ENCODE measurements at regions not wholly inside any gene's neighbourhood (a gene's known extent, or its start where the extent isn't known, plus 50 kb on each side); places are given as distances from the start of the nearest gene placed in this dataset.
A peak's percentile ranks its signal among the peaks of the same experiment; 100 is the strongest.
"Not testable (repeated sequence)": the region's sequence is repeated elsewhere in the genome, so short reads cannot be mapped to it uniquely, and the experiment has no call there.

DNA sequence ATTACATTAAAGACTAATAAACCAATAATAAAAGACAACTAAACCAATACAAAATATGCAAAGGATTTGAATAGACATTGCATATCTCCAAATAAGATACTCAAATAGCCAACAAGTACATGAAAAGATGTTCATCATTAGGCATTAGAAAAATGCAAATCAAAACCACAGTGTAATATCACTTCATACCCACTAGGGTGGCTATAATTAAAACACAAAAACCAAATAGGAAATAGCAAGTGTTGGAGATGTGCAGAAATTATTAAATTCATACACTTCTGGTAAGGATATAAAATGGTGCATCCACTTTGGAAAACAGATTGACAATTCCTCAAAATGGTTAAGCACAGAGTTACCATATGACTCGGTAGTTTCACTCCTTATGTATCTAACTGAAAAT, 860.8 kb upstream of the DIAPH2 start:
- no peak for DNase-seq

- DNase-seq = no peak
Measured at GRCh38 chrX:95835223-95835622, 849.4 kb upstream of the DIAPH2 start.

DNA sequence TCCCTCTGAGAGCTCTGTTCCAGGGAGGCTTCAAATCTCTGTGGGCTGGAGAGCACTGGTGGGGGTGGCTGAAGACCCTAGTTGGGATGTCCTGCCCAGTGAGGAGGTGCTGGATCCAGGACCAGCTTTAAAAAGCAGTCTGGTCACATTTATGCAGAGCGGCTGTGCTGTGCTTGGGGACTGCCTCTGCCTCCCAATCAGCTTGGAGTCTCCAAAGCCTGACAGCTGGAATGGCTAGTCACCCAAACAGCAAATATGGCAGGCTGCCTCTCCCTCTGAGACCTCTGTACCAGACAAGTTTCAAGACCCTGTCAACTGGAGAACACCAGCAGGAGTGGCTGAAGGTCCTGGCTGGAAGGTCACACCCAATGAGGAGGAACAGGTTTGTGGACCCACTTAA, 848.1 kb upstream of the DIAPH2 start:
- DNase-seq = no peak

GRCh38 chrX:95841863-95842262, 842.8 kb upstream of the DIAPH2 start:
- no peak for DNase-seq

- no peak for DNase-seq
Measured at GRCh38 chrX:95860127-95860526, 824.5 kb upstream of the DIAPH2 start.

DNA sequence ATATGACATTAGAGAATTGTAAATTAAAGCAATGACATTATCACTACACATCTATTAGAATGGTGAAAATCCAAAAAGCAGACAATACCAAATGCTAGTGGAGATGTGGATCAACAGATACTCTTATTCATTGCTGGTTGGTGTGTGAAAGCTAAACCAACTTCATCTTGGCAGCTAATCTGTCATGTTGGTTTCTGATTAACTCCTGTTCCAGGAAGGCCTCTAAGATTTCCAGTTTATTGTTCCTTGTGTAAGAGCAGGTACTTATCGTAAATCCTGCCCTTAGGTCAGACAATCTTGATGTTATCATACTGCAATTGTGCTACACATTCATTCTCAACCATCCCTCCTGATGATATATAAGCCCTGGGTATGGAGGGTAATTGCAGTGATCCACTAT, 809.0 kb upstream of the DIAPH2 start:
- DNase-seq = no peak

DNA sequence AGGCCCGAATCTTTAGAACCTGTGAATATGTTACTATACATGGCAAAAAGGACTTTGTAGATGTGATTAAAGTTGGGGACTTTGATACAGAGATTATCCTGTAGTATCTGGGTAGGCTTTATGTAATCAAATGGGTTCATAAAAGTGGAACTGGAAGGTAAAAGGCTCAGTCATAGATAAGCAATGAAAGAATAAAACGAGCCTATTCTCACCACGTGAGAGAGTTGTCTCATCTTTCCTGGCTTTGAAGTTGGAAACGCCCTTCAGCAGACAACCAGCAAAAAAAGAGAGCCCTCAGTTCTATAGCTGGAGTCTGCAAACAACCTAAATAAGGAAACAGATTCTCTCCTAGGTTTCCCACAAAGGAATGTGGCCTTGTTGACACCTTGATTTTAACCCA, 805.8 kb upstream of the DIAPH2 start:
- DNase-seq = no peak

DNA sequence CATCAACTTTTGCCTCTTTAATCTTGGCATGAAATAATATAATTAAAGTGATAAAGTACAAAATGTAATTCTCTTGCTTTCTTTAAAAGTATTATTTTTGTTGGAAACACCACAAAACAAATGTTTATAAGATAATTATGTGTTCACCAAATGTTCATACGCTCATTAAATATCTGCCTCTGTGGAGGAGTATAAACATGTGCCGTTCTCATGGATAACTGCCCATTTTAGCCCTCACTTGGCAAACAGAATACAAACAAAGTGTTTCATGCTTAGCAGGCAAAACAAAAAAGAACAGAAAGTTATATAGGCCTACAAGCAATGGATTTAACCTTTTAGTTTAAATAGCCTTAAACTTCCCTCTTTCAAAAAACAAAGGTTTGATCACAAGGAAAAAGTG, 800.5 kb upstream of the DIAPH2 start:
- DNase-seq = no peak

DNA sequence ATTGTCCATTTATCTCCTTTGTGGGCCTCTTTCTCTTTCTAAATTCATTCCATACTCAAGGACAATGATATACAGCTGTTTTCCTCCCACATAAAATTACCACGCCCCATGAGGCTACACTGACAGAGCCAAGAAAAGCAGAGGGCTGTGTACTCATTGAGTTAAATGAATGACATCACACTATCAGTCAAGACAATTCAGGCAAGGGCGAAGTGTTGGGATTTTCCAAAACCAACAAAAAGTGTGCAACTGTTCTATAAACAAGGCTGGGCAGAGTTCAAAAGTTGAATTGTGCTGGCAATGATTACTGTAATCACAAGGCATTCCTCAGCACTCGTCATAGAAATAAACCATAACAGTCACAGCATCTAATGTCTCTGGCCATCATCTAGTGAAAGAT, 799.6 kb upstream of the DIAPH2 start:
- DNase-seq = no peak

DNA sequence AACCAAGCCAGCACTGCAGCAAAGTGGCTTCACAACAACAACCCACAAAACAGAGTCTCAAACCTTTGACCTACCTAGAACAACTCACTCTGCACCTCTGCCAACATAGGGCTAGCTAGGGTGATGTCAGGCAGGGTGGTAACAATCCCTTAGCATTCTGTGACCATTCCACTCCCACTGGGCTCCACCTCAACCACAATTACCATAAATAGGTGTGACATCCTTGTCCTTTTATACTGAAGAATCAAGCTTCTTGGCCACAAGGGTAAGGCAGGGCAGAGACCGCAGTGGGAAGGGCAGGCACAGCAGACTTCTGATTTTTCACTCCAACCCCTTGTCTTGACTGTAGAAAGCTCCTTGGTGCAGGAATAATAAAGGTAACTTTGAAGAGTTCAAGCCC, 795.4 kb upstream of the DIAPH2 start:
- DNase-seq = no peak

DNA sequence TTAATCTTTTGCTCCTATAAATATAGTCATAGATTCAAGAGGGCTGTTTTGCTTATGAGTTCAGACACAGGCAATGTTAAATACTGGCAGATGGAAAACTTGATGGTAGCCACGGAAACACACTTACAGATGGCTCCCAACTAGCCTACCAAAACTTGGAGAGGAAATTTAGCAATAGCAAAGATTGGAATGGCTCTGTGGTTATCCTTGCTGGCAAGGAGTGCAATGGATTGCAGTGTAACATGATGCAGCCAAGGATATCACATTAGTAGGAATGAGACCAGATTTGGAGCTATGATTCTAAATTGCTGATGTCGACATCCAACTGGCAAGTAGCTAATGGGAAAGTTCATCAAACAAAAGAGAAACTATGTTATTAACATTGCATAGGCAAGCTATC, 791.0 kb upstream of the DIAPH2 start:
- DNase-seq = no peak

- DNase-seq = no peak
Measured at GRCh38 chrX:95903490-95903889, 781.2 kb upstream of the DIAPH2 start.

- peak; percentile 3 for DNase-seq
Measured at GRCh38 chrX:95903975-95904374, 780.7 kb upstream of the DIAPH2 start.

DNA sequence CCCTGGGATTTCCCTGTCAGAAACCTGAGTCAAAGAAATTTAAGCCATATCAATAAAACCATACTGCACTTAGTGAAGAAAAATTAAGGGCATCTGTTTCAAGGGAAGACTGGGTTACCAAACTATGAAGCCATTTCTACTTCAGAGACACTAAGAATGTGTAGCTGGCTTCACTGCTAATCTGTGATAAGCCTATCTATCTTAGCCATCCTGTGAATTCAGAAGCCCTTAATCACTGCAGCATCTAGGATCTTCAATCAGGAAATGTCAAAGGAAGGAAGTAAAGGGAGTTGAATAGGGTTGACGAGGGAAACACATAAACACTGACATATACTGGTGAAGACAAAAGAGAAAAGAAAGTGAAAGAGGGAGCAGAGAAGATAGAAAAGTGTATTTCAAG, 777.6 kb upstream of the DIAPH2 start:
- DNase-seq = no peak

- no peak for DNase-seq
Measured at GRCh38 chrX:95911062-95911461, 773.6 kb upstream of the DIAPH2 start.

- DNase-seq = no peak
Measured at GRCh38 chrX:95919605-95920004, 765.0 kb upstream of the DIAPH2 start.

- DNase-seq = no peak
Measured at GRCh38 chrX:95945528-95945927, 739.1 kb upstream of the DIAPH2 start.

DNA sequence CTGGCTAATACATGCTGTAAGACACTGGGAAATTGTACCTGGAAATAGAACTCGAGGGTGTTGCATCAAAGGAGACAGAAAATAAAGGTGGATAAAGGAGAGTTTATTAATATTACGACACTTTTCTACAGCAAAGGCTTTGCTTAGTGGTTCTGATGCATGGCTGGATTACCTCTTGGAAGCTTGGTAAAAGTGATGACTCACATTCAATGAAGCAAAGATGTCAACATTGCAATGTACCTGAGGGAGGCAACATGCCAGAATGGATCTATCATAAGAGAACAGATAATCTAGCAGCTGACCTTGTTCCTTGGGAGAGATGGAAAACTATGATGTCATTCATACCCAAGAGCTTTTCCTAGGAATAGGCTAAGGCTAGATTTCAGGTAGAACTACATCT, 735.1 kb upstream of the DIAPH2 start:
- DNase-seq = no peak

DNA sequence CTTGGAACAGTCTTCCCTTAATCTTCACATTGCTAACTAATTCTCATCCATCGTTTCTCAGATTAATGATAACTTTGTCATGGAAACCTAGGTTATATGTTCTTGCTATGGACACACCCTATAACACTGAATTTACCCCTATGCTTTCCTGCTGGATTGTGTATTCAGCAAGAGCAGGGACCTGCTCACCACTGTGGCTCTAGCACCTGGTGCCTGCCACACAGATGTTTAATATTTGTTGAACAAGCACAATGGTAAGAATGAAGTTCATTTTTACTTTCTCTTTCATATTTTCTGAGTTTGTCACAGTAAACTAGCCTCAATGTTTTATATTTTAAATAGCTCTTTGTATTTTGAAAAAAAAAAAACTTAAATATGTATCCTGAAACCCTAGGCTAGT, 734.0 kb upstream of the DIAPH2 start:
- DNase-seq = no peak

- DNase-seq = no peak
Measured at GRCh38 chrX:95953564-95953963, 731.1 kb upstream of the DIAPH2 start.

DNA sequence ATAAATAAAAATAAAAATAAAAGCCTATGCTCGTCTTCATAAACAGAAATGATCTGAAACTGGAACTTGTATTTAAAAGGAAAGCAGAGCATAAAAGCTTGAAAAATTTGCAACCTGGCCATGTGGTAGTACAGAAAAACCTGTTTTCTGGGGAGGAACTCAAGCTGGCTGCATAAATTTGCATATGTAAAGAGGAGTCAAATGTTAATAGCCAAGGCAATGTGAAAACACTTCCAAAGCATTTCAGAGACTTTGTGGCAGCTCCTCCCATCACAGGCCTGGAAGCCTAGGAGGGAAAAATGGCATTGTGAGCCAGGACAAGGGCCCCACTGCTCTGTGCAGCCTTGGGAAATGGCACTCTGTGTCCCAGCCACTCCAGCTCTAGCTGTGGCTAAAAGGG, 727.9 kb upstream of the DIAPH2 start:
- no peak for DNase-seq

- not testable (repeated sequence) for DNase-seq
Measured at GRCh38 chrX:95973456-95974095, 711.1 kb upstream of the DIAPH2 start.

DNA sequence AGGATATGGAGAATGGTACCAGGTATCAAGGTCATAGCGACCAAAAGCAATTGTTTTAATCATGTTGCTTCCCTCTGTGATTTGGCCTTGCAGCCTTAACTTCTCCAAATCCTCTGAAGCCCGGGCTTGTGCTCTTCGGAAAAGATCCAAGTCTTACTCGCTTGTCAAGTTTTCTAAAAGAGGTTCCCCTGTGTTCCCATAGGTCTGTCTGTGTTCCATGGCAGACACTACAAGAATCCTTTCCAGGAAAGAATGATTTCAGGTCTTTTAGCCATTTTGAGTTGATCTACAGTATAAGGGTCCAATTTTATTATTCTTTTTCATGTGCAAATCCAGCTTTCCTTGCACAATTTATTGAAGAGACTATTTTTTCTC, 710.6 kb upstream of the DIAPH2 start:
- no peak for DNase-seq

DNA sequence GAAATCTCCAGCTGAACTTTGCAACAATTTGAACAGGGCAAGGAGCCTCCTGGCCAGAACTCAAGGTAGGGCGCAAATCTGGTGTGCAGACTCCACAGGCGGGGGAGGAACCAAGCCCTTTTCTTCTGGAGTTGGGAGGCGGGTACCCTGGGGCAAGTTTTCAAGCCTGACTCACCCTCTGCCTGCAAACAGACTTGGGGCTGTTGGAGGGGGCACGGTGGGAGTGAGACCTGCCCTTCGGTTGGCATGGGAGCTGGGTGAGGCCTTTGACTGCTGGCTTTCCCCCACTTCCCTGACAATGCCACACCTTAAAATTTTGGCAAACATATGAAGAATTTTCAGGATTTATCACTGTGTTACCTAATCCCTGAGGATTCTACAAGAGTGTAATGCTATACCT, 709.8 kb upstream of the DIAPH2 start:
- DNase-seq = no peak

GRCh38 chrX:95995583-95995982, 689.1 kb upstream of the DIAPH2 start:
- DNase-seq = no peak

DNA sequence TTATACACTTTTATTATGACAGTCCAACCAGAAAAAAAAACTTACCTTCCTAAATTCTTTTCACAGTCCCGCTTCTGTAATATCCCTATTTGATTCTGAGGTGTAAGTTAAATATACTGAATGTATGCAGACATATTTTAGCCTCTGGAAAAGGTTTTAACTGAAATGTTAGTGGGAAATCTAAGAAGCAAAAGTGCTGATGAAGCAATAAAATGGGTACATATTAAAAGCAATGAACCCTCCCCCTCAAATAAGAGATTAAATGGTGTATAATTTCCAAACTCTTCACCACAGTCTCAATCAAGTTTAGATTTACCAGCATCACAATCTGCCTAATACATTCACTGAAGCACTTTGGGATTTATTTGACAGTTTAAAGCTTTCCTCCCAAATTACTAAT, 688.3 kb upstream of the DIAPH2 start:
- DNase-seq = no peak

All from retina (tissue), 1 donor.